AG04450 (cell line): ENCODE measurements at regions not wholly inside any gene's neighbourhood (a gene's known extent, or its start where the extent isn't known, plus 50 kb on each side); places are given as distances from the start of the nearest gene placed in this dataset.
A peak's percentile ranks its signal among the peaks of the same experiment; 100 is the strongest.

ENCODE experiments used
- CTCF ChIA-PET: fragments of 300-600, 350-600 bp; formaldehyde crosslinking; extraction: SDS; loops from one replicate; lab custom pipeline; 2022; ENCODE audit warnings: antibody characterized with exemption, inconsistent platforms; lab: Charles Lee
- POLR2A ChIA-PET: fragments of 350-600 bp; formaldehyde crosslinking; extraction: SDS; loops from one replicate; lab custom pipeline; 2021; ENCODE audit warnings: antibody characterized with exemption, inconsistent platforms; lab: Yijun Ruan, JAX
- DNase-seq: peaks from one replicate; pipeline ENCODE4 v3.0.0-alpha.2; 2011; ENCODE audit warnings: low read depth, low spot score
- H3K27ac ChIP-seq: one replicate; pipeline ENCODE4 v1.5.1; 2012; ENCODE audit warnings: low read depth, low read length, control low read depth
- H3K27me3 ChIP-seq: one replicate; pipeline ENCODE4 v1.6.0; 2012; ENCODE audit warnings: low read length; ENCODE audit not compliant: control insufficient read depth, insufficient read depth
- H3K4me3 ChIP-seq: 2 replicates; pipeline ENCODE4 v1.5.1; 2011; ENCODE audit warnings: mild to moderate bottlenecking, low read depth, low read length, control low read depth
- H3K9me3 ChIP-seq: 2 replicates; pipeline ENCODE4 v1.5.1; 2012; ENCODE audit warnings: low read length; ENCODE audit not compliant: control insufficient read depth, insufficient read depth
- TF ChIP-seq, protein P1 (sequence below): IDR thresholded peaks from 2 replicates; pipeline ENCODE4 v1.5.1; 2011; ENCODE audit warnings: low read depth, low read length, control low read depth, inconsistent platforms

DNA sequence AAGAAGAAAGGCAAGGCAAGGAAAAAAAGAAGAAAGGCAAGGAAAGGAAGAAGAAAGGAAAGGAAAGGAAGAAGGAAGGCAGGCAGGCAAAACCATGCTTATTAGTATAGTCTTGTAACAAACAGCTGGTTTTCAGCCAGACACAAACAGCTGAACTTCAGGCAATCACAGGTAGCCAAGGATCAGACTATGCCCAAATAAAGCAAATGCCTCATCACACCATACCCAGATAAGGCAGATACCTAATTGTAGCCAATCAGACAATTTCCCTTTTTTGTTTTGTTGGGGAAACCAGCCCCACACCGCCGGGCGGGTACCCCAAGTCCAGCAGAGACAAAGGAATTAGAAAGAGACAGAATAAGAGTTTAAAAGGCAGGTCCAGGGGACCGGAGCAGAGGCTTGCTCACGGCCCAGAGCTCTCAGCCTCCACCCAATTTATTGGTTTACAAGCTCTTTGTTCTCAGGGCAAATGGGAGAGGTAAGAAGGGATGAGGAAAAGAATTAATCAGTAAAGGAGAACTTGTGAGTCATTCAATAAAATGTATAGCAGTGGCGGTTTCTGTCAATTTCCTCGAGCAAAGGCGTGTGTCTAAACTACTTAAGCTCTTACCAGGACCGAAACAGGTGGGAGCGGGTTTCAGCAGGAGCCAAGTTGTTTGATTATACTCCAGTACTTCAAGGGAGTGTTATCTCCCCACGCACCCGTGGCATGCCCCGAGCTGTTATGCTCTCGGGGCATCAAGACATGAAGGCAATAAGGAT, 886.8 kb downstream of the KCNT2 start:
- no peak for DNase-seq
- H3K4me3 ChIP-seq, result no peak overlapping the region
- no peak overlapping the region for H3K27ac ChIP-seq
- H3K9me3 ChIP-seq, result peaks cover 6% of the 10 kb centered on the region; the same call in 1 of the 2 replicates
- CTCF ChIA-PET, result no interaction called here
- TF ChIP-seq, protein P1, sequence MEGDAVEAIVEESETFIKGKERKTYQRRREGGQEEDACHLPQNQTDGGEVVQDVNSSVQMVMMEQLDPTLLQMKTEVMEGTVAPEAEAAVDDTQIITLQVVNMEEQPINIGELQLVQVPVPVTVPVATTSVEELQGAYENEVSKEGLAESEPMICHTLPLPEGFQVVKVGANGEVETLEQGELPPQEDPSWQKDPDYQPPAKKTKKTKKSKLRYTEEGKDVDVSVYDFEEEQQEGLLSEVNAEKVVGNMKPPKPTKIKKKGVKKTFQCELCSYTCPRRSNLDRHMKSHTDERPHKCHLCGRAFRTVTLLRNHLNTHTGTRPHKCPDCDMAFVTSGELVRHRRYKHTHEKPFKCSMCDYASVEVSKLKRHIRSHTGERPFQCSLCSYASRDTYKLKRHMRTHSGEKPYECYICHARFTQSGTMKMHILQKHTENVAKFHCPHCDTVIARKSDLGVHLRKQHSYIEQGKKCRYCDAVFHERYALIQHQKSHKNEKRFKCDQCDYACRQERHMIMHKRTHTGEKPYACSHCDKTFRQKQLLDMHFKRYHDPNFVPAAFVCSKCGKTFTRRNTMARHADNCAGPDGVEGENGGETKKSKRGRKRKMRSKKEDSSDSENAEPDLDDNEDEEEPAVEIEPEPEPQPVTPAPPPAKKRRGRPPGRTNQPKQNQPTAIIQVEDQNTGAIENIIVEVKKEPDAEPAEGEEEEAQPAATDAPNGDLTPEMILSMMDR, result no peak
- H3K27me3 ChIP-seq, result no peaks in the 10 kb centered on the region
- POLR2A ChIA-PET, result no interaction called here

DNA sequence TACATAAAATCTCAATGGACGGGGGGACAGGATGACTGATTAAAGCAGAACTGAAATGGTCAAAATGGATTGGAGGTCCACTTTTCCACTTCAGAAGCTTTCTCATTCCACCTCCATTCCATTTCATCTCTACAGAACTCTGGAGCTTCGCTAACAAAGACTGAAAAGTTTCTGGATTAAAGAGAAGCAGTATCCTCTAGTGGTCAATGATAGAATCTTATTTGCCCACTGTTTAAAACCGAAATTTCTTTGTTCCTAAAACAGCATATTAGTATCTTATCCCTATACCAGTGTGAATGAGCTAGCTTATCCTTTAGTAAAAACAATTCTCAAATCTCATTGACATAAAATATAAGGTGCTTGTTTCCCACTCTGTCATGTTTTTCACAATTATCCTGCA, 890.6 kb downstream of the KCNT2 start:
- no peak overlapping the region for H3K27ac ChIP-seq
- no peaks in the 10 kb centered on the region; the same call in 1 of the 2 replicates for H3K9me3 ChIP-seq
- DNase-seq, result no peak
- H3K27me3 ChIP-seq, result no peaks in the 10 kb centered on the region
- POLR2A ChIA-PET, result no interaction called here
- CTCF ChIA-PET, result interaction anchor here (0.5 to 1.4 kb wide), 5 partner anchors 9 to 493 kb away, joined by 3 to 7 read pairs (median 3); no protein-coding TSS in a partner anchor
- H3K4me3 ChIP-seq, result no peak overlapping the region
- TF ChIP-seq, protein P1, result peak; percentile 90

DNA sequence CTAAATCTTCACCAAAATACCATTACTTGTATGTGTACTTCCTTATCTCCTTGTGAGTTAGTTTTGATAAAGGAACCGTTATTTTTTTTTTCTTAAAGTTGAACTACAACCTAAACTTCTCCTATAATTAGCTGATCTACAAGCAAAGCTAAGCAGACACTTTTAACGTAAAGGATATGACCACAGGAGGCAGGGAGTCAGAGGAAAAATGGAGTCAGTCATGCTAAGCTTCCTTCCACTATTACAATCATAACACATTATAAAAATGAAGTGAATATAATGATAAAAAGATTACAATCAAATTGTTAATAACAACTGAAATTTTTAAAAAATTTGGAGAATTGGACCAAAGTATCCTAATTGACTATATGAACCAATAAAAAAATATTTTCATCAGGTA, 892.6 kb downstream of the KCNT2 start:
- Histone ChIP-seq H3K9me3 (no peaks in the 10 kb centered on the region), H3K27ac (no peak overlapping the region), H3K27me3 (no peaks in the 10 kb centered on the region), H3K4me3 (no peak overlapping the region)
- TF ChIP-seq, protein P1, result no peak
- CTCF ChIA-PET, result interaction anchor here (0.8 kb wide), 1 partner anchor 17 kb away, joined by 3 read pairs; no protein-coding TSS in a partner anchor
- POLR2A ChIA-PET, result no interaction called here
- DNase-seq, result no peak

DNA sequence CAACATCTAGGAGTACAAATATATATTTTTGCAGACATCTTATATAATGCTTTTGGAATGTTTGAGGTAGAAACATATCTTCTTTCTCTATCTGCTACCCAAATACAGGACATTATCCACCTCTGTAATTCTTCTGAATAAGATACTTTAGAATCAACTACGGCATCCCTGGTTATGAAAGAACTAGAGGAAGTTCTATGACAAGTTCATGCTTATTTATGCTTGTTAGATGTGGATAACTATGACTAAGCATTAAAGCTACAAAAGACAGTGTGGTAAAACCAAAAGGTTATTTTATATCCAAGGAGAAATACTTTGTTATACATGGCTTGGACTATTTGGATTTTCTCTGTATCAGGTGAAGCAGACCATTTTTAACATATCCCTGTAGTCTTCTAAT, 894.0 kb downstream of the KCNT2 start:
- Histone ChIP-seq H3K9me3 (no peaks in the 10 kb centered on the region), H3K27me3 (no peaks in the 10 kb centered on the region), H3K4me3 (no peak overlapping the region), H3K27ac (no peak overlapping the region)
- CTCF ChIA-PET, result interaction anchor here (1.0 kb wide), 1 partner anchor 9 kb away, joined by 3 read pairs; no protein-coding TSS in a partner anchor
- POLR2A ChIA-PET, result no interaction called here
- peak; percentile 27 for DNase-seq
- TF ChIP-seq, protein P1, result no peak

DNA sequence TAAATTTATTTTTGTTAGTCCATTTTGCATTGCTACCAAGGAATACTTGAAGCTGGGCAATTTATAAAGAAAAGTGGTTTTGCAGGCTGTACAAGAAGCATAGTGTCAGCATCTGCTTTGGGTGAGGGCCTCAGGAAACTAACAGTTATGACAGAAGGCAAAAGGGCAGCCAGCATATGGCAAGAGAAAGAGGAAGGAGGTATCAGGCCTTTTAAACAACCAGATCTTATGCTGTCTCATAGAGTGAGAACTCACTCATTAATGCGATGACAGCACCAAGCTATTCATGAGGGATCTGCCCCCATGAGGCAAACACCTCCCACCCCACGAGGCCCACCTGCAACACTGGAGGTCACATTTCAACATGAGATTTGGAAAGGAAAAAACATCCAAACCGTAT, 898.4 kb downstream of the KCNT2 start:
- TF ChIP-seq, protein P1, result no peak
- no peak overlapping the region for H3K4me3 ChIP-seq
- ChIA-PET CTCF (no interaction called here), POLR2A (no interaction called here)
- H3K9me3 ChIP-seq, result no peaks in the 10 kb centered on the region
- H3K27me3 ChIP-seq, result no peaks in the 10 kb centered on the region
- no peak overlapping the region for H3K27ac ChIP-seq
- DNase-seq, result no peak
